HG03439 (cell line): ENCODE measurements at regions not wholly inside any gene's neighbourhood (a gene's known extent, or its start where the extent isn't known, plus 50 kb on each side); places are given as distances from the start of the nearest gene placed in this dataset.

Source experiments
- ATAC-seq: cut with Tn5 transposase; IDR thresholded peaks from one replicate; pipeline ENCODE4 v1.9.1; 2021; ENCODE audit warnings: mild to moderate bottlenecking, moderate library complexity; ENCODE audit not compliant: unreplicated experiment

- ATAC-seq: no peak
Measured at GRCh38 chr5:68379275-68380036, 163.9 kb downstream of the PIK3R1 start.

- no peak for ATAC-seq
Measured at GRCh38 chr5:68380078-68380477, 164.5 kb downstream of the PIK3R1 start.

- ATAC-seq: no peak
Measured at GRCh38 chr5:68381060-68381459, 165.5 kb downstream of the PIK3R1 start.

GRCh38 chr5:68381909-68382308, 166.4 kb downstream of the PIK3R1 start:
- no peak for ATAC-seq

GRCh38 chr5:68382640-68383039, 167.1 kb downstream of the PIK3R1 start:
- no peak for ATAC-seq

- no peak for ATAC-seq
Measured at GRCh38 chr5:68383888-68384310, 168.3 kb downstream of the PIK3R1 start.

- ATAC-seq: no peak
Measured at GRCh38 chr5:68384936-68385594, 169.5 kb downstream of the PIK3R1 start.

GRCh38 chr5:68385936-68386335, 170.4 kb downstream of the PIK3R1 start:
- ATAC-seq: no peak

GRCh38 chr5:68387074-68387796, 171.7 kb downstream of the PIK3R1 start:
- no peak for ATAC-seq

- no peak for ATAC-seq
Measured at GRCh38 chr5:68389618-68390017, 174.1 kb downstream of the PIK3R1 start.

- no peak for ATAC-seq
Measured at GRCh38 chr5:68392617-68393016, 177.1 kb downstream of the PIK3R1 start.

- ATAC-seq: no peak
Measured at GRCh38 chr5:68395302-68395701, 179.7 kb downstream of the PIK3R1 start.

- ATAC-seq: no peak
Measured at GRCh38 chr5:68395926-68396511, 180.5 kb downstream of the PIK3R1 start.

GRCh38 chr5:68396722-68397121, 181.2 kb downstream of the PIK3R1 start:
- ATAC-seq: no peak

GRCh38 chr5:68398146-68398812, 182.7 kb downstream of the PIK3R1 start:
- ATAC-seq: no peak

- ATAC-seq: no peak
Measured at GRCh38 chr5:68403301-68403700, 187.7 kb downstream of the PIK3R1 start.

- ATAC-seq: no peak
Measured at GRCh38 chr5:68404246-68404645, 188.7 kb downstream of the PIK3R1 start.

- ATAC-seq: no peak
Measured at GRCh38 chr5:68405026-68405684, 189.6 kb downstream of the PIK3R1 start.

GRCh38 chr5:68405784-68406743, 190.5 kb downstream of the PIK3R1 start:
- peak; percentile 15 for ATAC-seq
